ENCODE measurements at regions not wholly inside any gene's neighbourhood (a gene's known extent, or its start where the extent isn't known, plus 50 kb on each side); places are given as distances from the start of the nearest gene placed in this dataset.

GRCh38 chr9:82567953-82568352 is 495.0 kb downstream of the RASEF start:
- no peak for TF ChIP-seq CTCF (IDR thresholded peaks at IDR 0.05; ENCODE audit: insufficient read depth, low read length, poor library complexity, severe bottlenecking)
- TF ChIP-seq EZH2phosphoT487 (conservative IDR thresholded peaks at IDR 0.05; ENCODE audit: low read length): no peak
